GM23248 (cell line): ENCODE measurements at regions not wholly inside any gene's neighbourhood (a gene's known extent, or its start where the extent isn't known, plus 50 kb on each side); places are given as distances from the start of the nearest gene placed in this dataset.

ENCODE experiments used
- DNase-seq: peaks from one replicate; pipeline ENCODE4 v3.0.0-alpha.2; 2015
- H2AFZ ChIP-seq: fragments of 200-600 bp; sonication (generic); 2 replicates; pipeline ENCODE4 v1.6.1; 2016; ENCODE audit warnings: antibody characterized with exemption
- H3F3A ChIP-seq: fragments of 200-600 bp; sonication (generic); 2 replicates; pipeline ENCODE4 v1.6.1; 2016; ENCODE audit warnings: mild to moderate bottlenecking, antibody characterized with exemption, mixed run types; ENCODE audit not compliant: insufficient read depth
- H3K27ac ChIP-seq: fragments of 200-600 bp; sonication (generic); 2 replicates; pipeline ENCODE4 v1.5.1; 2016; ENCODE audit warnings: mild to moderate bottlenecking
- H3K27me3 ChIP-seq: fragments of 200-600 bp; sonication (generic); replicated peaks from 2 replicates; pipeline ENCODE4 v1.6.1; 2016; ENCODE audit warnings: mild to moderate bottlenecking; ENCODE audit not compliant: insufficient read depth
- H3K36me3 ChIP-seq: fragments of 200-600 bp; sonication (generic); 2 replicates; pipeline ENCODE4 v1.6.1; 2016; ENCODE audit warnings: low read depth, mild to moderate bottlenecking
- H3K4me1 ChIP-seq: fragments of 200-600 bp; sonication (generic); 2 replicates; pipeline ENCODE4 v1.6.1; 2016; ENCODE audit warnings: mild to moderate bottlenecking; ENCODE audit not compliant: insufficient read depth
- H3K4me2 ChIP-seq: fragments of 200-600 bp; sonication (generic); one replicate; pipeline ENCODE4 v1.6.1; 2016; ENCODE audit warnings: mild to moderate bottlenecking; ENCODE audit not compliant: unreplicated experiment
- H3K4me3 ChIP-seq: fragments of 200-600 bp; sonication (generic); 2 replicates; pipeline ENCODE4 v1.5.1; 2016; ENCODE audit warnings: mild to moderate bottlenecking
- H3K79me2 ChIP-seq: fragments of 200-600 bp; sonication (generic); 2 replicates; pipeline ENCODE4 v1.6.1; 2016; ENCODE audit warnings: mild to moderate bottlenecking; ENCODE audit not compliant: insufficient read depth
- H3K9ac ChIP-seq: fragments of 200-600 bp; sonication (generic); 2 replicates; pipeline ENCODE4 v1.6.1; 2016; ENCODE audit warnings: mild to moderate bottlenecking
- H3K9me2 ChIP-seq: fragments of 200-600 bp; sonication (generic); 2 replicates; pipeline ENCODE4 v1.6.1; 2016; ENCODE audit warnings: mixed run types, mild to moderate bottlenecking, moderate library complexity; ENCODE audit not compliant: insufficient read depth
- H3K9me3 ChIP-seq: fragments of 200-600 bp; sonication (generic); one replicate; pipeline ENCODE4 v1.6.1; 2017; ENCODE audit warnings: low read depth
- H4K20me1 ChIP-seq: fragments of 200-600 bp; sonication (generic); 2 replicates; pipeline ENCODE4 v1.6.0; 2016; ENCODE audit not compliant: insufficient read depth
- EZH2 ChIP-seq: fragments of 200-600 bp; sonication (generic); IDR thresholded peaks from 2 replicates; pipeline ENCODE4 v1.6.1; 2018; ENCODE audit warnings: antibody characterized with exemption, mild to moderate bottlenecking; ENCODE audit not compliant: insufficient read depth, poor library complexity, severe bottlenecking
- EZH2phosphoT487 ChIP-seq: fragments of 200-600 bp; sonication (generic); IDR thresholded peaks from 2 replicates; pipeline ENCODE4 v1.6.1; 2018; ENCODE audit warnings: antibody characterized with exemption, moderate library complexity, mild to moderate bottlenecking, low read depth; ENCODE audit not compliant: insufficient read depth
- WGBS, 2 experiments: methylation state at CpG; one replicate each; pipeline ENCODE4 v1.1.6; 2015 to 2017; ENCODE audit warnings: low lambda C conversion rate in 2 of 2, low coverage in 1 of 2; ENCODE audit errors: missing lambda C conversion rate in 2 of 2; 5-methylcytosine and 5-hydroxymethylcytosine counted together
- in situ Hi-C: fragments of 300-500 bp; cut with MboI; formaldehyde crosslinking; loops from 2 replicates; pipeline ENCODE4 v1.15.0; 2020

DNA sequence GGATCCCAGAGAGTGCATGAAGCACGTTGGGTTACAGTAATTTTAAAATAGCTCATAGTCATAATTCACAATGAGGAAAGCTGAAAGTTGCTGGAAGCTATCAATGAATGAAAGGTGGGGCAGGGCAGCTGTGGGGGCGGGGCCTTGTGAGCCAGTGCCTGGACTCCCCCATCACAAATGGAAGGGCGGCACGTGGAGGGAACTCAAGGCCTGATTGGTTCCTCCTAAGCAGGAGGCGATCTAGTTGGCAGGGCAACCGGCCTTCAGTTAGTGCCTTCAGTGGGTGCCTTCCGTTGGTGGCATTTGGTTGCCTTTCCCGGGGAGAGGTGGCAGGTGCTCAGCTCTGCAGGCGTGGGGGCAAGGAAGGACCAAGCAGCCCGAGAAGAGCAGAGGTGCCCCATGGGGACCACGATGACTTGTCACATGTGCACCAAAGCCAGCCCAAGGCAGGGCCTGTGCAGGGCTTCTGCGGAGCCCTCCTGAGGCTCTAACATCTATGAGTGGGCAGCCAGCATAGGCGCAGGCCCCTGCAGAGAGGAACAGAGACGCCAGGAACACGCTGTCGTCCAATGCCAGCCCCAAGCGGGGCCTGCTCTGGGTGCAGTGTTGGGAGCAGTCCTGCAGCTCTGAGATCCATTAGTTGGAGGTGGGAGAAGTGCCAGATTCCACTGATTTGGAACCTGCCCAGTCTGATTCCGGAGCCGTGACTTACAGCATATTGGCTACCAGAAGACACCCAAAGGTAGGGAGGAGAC is 59.8 kb upstream of the PDSS1 start:
- no peaks in the 10 kb centered on the region for H3K4me1 ChIP-seq
- no peaks in the 10 kb centered on the region for H4K20me1 ChIP-seq
- H2AFZ ChIP-seq, result no peak overlapping the region
- H3F3A ChIP-seq, result no peaks in the 10 kb centered on the region
- in situ Hi-C loops, result no loop called here
- H3K36me3 ChIP-seq, result no peaks in the 10 kb centered on the region
- TF ChIP-seq EZH2phosphoT487, result no peak
- 0 out of 2 replicates have a peak, but pooled peaks cover 3% of the 10 kb centered on the region for H3K27me3 ChIP-seq
- no peaks in the 10 kb centered on the region for H3K9me2 ChIP-seq
- no peak overlapping the region for H3K27ac ChIP-seq
- H3K4me2 ChIP-seq, result no peak overlapping the region
- H3K9me3 ChIP-seq, result no peaks in the 10 kb centered on the region
- DNase-seq, result no peak
- H3K4me3 ChIP-seq, result no peak overlapping the region
- 52 to 54% methylated on average over 18 to 19 of the region's 19 CpGs for WGBS, 2 experiments
- no peaks in the 10 kb centered on the region for H3K79me2 ChIP-seq
- H3K9ac ChIP-seq, result no peak overlapping the region

- Histone ChIP-seq H3K9ac (no peak overlapping the region), H3K79me2 (no peaks in the 10 kb centered on the region), H3K4me3 (no peak overlapping the region), H3K36me3 (no peaks in the 10 kb centered on the region), H3K27me3 (peaks cover 11% of the 10 kb centered on the region; the same call in 1 of the 2 replicates), H3K9me3 (no peaks in the 10 kb centered on the region), H2AFZ (no peak overlapping the region), H3K4me2 (no peak overlapping the region), H3F3A (no peaks in the 10 kb centered on the region), H3K9me2 (no peaks in the 10 kb centered on the region), H4K20me1 (no peaks in the 10 kb centered on the region), H3K4me1 (no peaks in the 10 kb centered on the region), H3K27ac (no peak overlapping the region)
- TF ChIP-seq EZH2 (no peak), EZH2phosphoT487 (no peak)
- in situ Hi-C loops, result no loop called here
- no peak for DNase-seq
- 58 to 61% methylated on average over 10 of the region's 10 CpGs for WGBS, 2 experiments
These were observed 57.1 kb upstream of the PDSS1 start for GRCh38 chr10:26640391-26640790.

- Histone ChIP-seq H3K9ac (no peak overlapping the region), H3K4me2 (no peak overlapping the region), H3K36me3 (no peaks in the 10 kb centered on the region), H2AFZ (no peak overlapping the region), H3K27me3 (peaks cover 8% of the 10 kb centered on the region; the same call in 1 of the 2 replicates), H3K9me3 (no peaks in the 10 kb centered on the region), H3F3A (no peaks in the 10 kb centered on the region), H3K27ac (no peak overlapping the region), H3K9me2 (no peaks in the 10 kb centered on the region), H3K4me3 (no peak overlapping the region), H4K20me1 (no peaks in the 10 kb centered on the region), H3K79me2 (no peaks in the 10 kb centered on the region), H3K4me1 (no peaks in the 10 kb centered on the region)
- WGBS, 2 experiments, result 68 to 76% methylated on average over 18 to 32 of the region's 32 CpGs
- DNase-seq, result no peak
- TF ChIP-seq EZH2 (no peak), EZH2phosphoT487 (no peak)
- in situ Hi-C loops, result no loop called here
These were observed 54.4 kb upstream of the PDSS1 start for GRCh38 chr10:26642896-26643653.

- Histone ChIP-seq H3K4me3 (no peak overlapping the region), H3K36me3 (no peaks in the 10 kb centered on the region), H3K9ac (no peak overlapping the region), H3K9me2 (no peaks in the 10 kb centered on the region), H3K9me3 (no peaks in the 10 kb centered on the region), H3F3A (no peaks in the 10 kb centered on the region), H3K4me2 (no peak overlapping the region), H3K4me1 (no peaks in the 10 kb centered on the region), H3K27me3 (peaks cover 8% of the 10 kb centered on the region), H2AFZ (no peak overlapping the region), H4K20me1 (no peaks in the 10 kb centered on the region), H3K79me2 (no peaks in the 10 kb centered on the region), H3K27ac (no peak overlapping the region)
- TF ChIP-seq EZH2phosphoT487 (no peak), EZH2 (no peak)
- WGBS, 2 experiments, result 54 to 65% methylated on average over 12 of the region's 12 CpGs
- in situ Hi-C loops, result no loop called here
- no peak for DNase-seq
These were observed 49.8 kb upstream of the PDSS1 start for GRCh38 chr10:26647602-26648244.
